H9 (cell line): ENCODE measurements at regions not wholly inside any gene's neighbourhood (a gene's known extent, or its start where the extent isn't known, plus 50 kb on each side); places are given as distances from the start of the nearest gene placed in this dataset.
"Not testable (repeated sequence)": the region's sequence is repeated elsewhere in the genome, so short reads cannot be mapped to it uniquely, and the experiment has no call there.

Source experiments
- DNase-seq: peaks from one replicate; pipeline ENCODE4 v3.0.0-alpha.2; 2017
- H2AFZ ChIP-seq: one replicate; pipeline ENCODE4 v1.6.1; 2013; ENCODE audit warnings: mild to moderate bottlenecking, low read length, control low read depth, moderate library complexity
- H2AK5ac ChIP-seq: 2 replicates; pipeline ENCODE4 v1.6.1; 2013; ENCODE audit warnings: low read length, control low read depth, mixed read lengths; ENCODE audit not compliant: insufficient read length
- H2BK120ac ChIP-seq: one replicate; pipeline ENCODE4 v1.6.1; 2013; ENCODE audit warnings: low read depth, mild to moderate bottlenecking, low read length, control low read depth, inconsistent platforms; ENCODE audit not compliant: poor library complexity, severe bottlenecking
- H2BK12ac ChIP-seq: 2 replicates; pipeline ENCODE4 v1.6.1; 2013; ENCODE audit warnings: low read length, control low read depth, mixed read lengths, low read depth; ENCODE audit not compliant: insufficient read length
- H2BK15ac ChIP-seq: 2 replicates; pipeline ENCODE4 v1.6.1; 2013; ENCODE audit warnings: low read depth, low read length, control low read depth
- H2BK20ac ChIP-seq: one replicate; pipeline ENCODE4 v1.6.1; 2013; ENCODE audit warnings: low read depth, mild to moderate bottlenecking, low read length, control low read depth, inconsistent platforms; ENCODE audit not compliant: poor library complexity, severe bottlenecking
- H2BK5ac ChIP-seq: 2 replicates; pipeline ENCODE4 v1.6.1; 2013; ENCODE audit warnings: low read length, control low read depth, mixed read lengths; ENCODE audit not compliant: insufficient read length
- H3K14ac ChIP-seq: 2 replicates; pipeline ENCODE4 v1.6.1; 2013; ENCODE audit warnings: low read length, control low read depth; ENCODE audit not compliant: insufficient read depth
- H3K18ac ChIP-seq: 2 replicates; pipeline ENCODE4 v1.6.1; 2013; ENCODE audit warnings: low read depth, mild to moderate bottlenecking, mixed read lengths, low read length, control low read depth; ENCODE audit not compliant: insufficient read length
- H3K23ac ChIP-seq: 2 replicates; pipeline ENCODE4 v1.6.1; 2013; ENCODE audit warnings: low read length, control low read depth, mixed read lengths, low read depth; ENCODE audit not compliant: insufficient read length
- H3K23me2 ChIP-seq: 2 replicates; pipeline ENCODE4 v1.6.1; 2013; ENCODE audit warnings: low read depth, mild to moderate bottlenecking, mixed read lengths, low read length, control low read depth; ENCODE audit not compliant: insufficient read length, poor library complexity, severe bottlenecking
- H3K27ac ChIP-seq: 2 replicates; pipeline ENCODE4 v1.5.1; 2013; ENCODE audit warnings: low read length, control low read depth, mixed read lengths, low read depth; ENCODE audit not compliant: insufficient read length
- H3K27me3 ChIP-seq: 2 replicates; pipeline ENCODE4 v1.6.1; 2013; ENCODE audit warnings: low read length, control low read depth, inconsistent platforms; ENCODE audit not compliant: insufficient read depth
- H3K4ac ChIP-seq: 2 replicates; pipeline ENCODE4 v1.6.1; 2013; ENCODE audit warnings: low read depth, mild to moderate bottlenecking, control low read depth, inconsistent platforms, low read length, moderate library complexity
- H3K4me1 ChIP-seq: 2 replicates; pipeline ENCODE4 v1.6.1; 2013; ENCODE audit warnings: low read length, control low read depth, inconsistent platforms; ENCODE audit not compliant: insufficient read depth
- H3K4me2 ChIP-seq: 2 replicates; pipeline ENCODE4 v1.6.1; 2013; ENCODE audit warnings: low read length, control low read depth, mixed read lengths; ENCODE audit not compliant: insufficient read length, insufficient read depth
- H3K56ac ChIP-seq: 2 replicates; pipeline ENCODE4 v1.6.1; 2013; ENCODE audit warnings: low read depth, mild to moderate bottlenecking, mixed read lengths, low read length, control low read depth; ENCODE audit not compliant: insufficient read length
- H3K79me1 ChIP-seq: 2 replicates; pipeline ENCODE4 v1.6.1; 2013; ENCODE audit warnings: low read depth, mild to moderate bottlenecking, moderate library complexity, low read length, control low read depth, inconsistent platforms; ENCODE audit not compliant: insufficient read depth, poor library complexity, severe bottlenecking
- H3K79me2 ChIP-seq: 2 replicates; pipeline ENCODE4 v1.6.1; 2013; ENCODE audit warnings: low read length, control low read depth, inconsistent platforms; ENCODE audit not compliant: insufficient read depth
- H3K9ac ChIP-seq: 2 replicates; pipeline ENCODE4 v1.6.1; 2013; ENCODE audit warnings: low read length, control low read depth, mixed read lengths; ENCODE audit not compliant: insufficient read length; ENCODE audit errors: extremely low read depth
- H3K9me3 ChIP-seq: one replicate; pipeline ENCODE4 v1.6.1; 2013; ENCODE audit warnings: low read depth, low read length, inconsistent platforms; ENCODE audit not compliant: control insufficient read depth
- H3T11ph ChIP-seq: one replicate; pipeline ENCODE4 v1.6.1; 2013; ENCODE audit warnings: mild to moderate bottlenecking, low read length, control low read depth, inconsistent platforms
- H4K20me1 ChIP-seq: one replicate; pipeline ENCODE4 v1.6.1; 2013; ENCODE audit not compliant: control insufficient read depth, insufficient read length, insufficient read depth
- H4K5ac ChIP-seq: 2 replicates; pipeline ENCODE4 v1.6.1; 2013; ENCODE audit warnings: low read depth, mild to moderate bottlenecking, mixed read lengths, low read length, control low read depth; ENCODE audit not compliant: insufficient read length
- H4K8ac ChIP-seq: replicated peaks from 2 replicates; pipeline ENCODE4 v1.6.1; 2013; ENCODE audit warnings: low read length, control low read depth, mixed read lengths, low read depth; ENCODE audit not compliant: insufficient read length
- H4K91ac ChIP-seq: 2 replicates; pipeline ENCODE4 v1.6.1; 2013; ENCODE audit warnings: low read depth, mild to moderate bottlenecking, moderate library complexity, mixed read lengths, low read length, control low read depth; ENCODE audit not compliant: insufficient read length
- H3K27ac Mint-ChIP-seq, 3 experiments: 2 replicates in 2 of 3; 3 replicates in 1 of 3; pipeline ENCODE4 v1.8.0; 2020 to 2021; ENCODE audit warnings: mixed read lengths in 3 of 3, mild to moderate bottlenecking in 1 of 3, moderate library complexity in 1 of 3
- H3K27me3 Mint-ChIP-seq: 2 replicates; pipeline ENCODE4 v1.8.0; 2021; ENCODE audit warnings: low read depth, mild to moderate bottlenecking, moderate library complexity, mixed read lengths
- H3K36me3 Mint-ChIP-seq, 3 experiments: 2 replicates in 2 of 3; 3 replicates in 1 of 3; pipeline ENCODE4 v1.8.0; 2020 to 2021; ENCODE audit warnings: low read depth in 3 of 3, mixed read lengths in 3 of 3; ENCODE audit not compliant: insufficient read depth in 1 of 3
- H3K4me1 Mint-ChIP-seq, 2 experiments: 2 replicates each; pipeline ENCODE4 v1.8.0; 2020; ENCODE audit warnings: mixed read lengths in 2 of 2
- H3K4me3 Mint-ChIP-seq, 2 experiments: 2 replicates in 1 of 2; 3 replicates in 1 of 2; pipeline ENCODE4 v1.8.0; 2020 to 2021; ENCODE audit warnings: mild to moderate bottlenecking in 2 of 2, mixed read lengths in 2 of 2, moderate library complexity in 1 of 2
- H3K9me3 Mint-ChIP-seq, 2 experiments: 2 replicates in 1 of 2; 3 replicates in 1 of 2; pipeline ENCODE4 v1.8.0; 2020; ENCODE audit warnings: mild to moderate bottlenecking in 2 of 2, mixed read lengths in 2 of 2, moderate library complexity in 1 of 2
- WGBS: extraction: QIAGEN DNeasy Blood & Tissue Kit; methylation state at CpG from one replicate; pipeline ENCODE4 v1.1.7; 2013; ENCODE audit warnings: missing lambda C conversion rate, low lambda C conversion rate, mixed read lengths; ENCODE audit not compliant: insufficient read length; ENCODE audit errors: extremely low coverage; 5-methylcytosine and 5-hydroxymethylcytosine counted together

DNA sequence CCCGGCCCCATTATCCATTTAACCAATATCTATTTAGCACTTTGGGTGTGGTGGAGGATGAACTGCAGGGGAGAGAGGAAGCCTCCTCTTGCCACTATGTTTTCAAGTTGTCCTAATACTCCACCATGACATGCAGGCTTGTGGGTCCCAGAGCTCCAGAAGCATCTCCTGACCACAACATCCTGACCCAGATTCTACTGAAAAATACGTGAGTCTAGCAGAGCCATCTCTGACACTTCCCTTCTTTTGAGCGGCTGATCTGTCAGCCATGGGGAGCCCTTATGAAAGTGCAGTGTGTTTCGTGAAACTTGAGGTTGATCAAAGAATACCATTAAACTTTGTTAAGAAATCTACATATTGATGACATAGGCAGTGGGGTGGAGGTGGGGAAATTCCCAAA is 126.6 kb downstream of the UNC93B1 start:
- not testable (repeated sequence) for H4K91ac ChIP-seq, H3K4me1 Mint-ChIP-seq, H3K23me2 ChIP-seq, H2AFZ ChIP-seq, H3K9me3 ChIP-seq, H3K56ac ChIP-seq, H3K27ac ChIP-seq, H4K5ac ChIP-seq, H3K9me3 Mint-ChIP-seq, H3K4me3 Mint-ChIP-seq, H2BK120ac ChIP-seq, H3K9ac ChIP-seq, H4K20me1 ChIP-seq, H3K27me3 ChIP-seq, H3K14ac ChIP-seq, H3K4me2 ChIP-seq, H3K4me1 ChIP-seq, H3K79me2 ChIP-seq, H3K27ac Mint-ChIP-seq, H3T11ph ChIP-seq, H3K27me3 Mint-ChIP-seq, H2BK12ac ChIP-seq, H3K79me1 ChIP-seq, H3K23ac ChIP-seq, DNase-seq, H3K36me3 Mint-ChIP-seq, H3K4ac ChIP-seq, H2BK20ac ChIP-seq, H2BK15ac ChIP-seq, H2BK5ac ChIP-seq, H3K18ac ChIP-seq, H2AK5ac ChIP-seq, H4K8ac ChIP-seq
- WGBS = no CpG with 5 or more reads among the region's 4 CpGs

DNA sequence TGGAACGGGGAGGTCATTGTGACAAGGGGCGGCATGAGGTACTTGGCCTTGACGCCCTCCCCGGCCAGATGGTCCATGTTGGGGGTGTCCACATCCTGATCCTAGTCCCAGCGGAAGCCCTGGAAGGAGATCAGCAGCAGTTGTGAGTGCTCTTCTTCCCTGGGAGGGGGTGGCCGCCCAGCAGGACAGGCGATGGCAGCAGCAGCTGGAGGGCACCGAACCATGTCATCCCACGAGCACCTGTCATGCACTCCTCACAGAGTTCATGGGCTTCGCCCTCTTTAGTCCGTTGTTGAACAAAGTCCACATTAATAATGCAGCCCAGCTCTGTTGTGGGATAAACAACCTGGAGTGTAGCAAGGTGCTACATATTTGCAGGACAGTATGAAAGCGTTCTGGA is 130.7 kb downstream of the UNC93B1 start:
- Mint-ChIP-seq H3K27me3 (peaks cover 11% of the 10 kb centered on the region), H3K36me3 (peaks cover 17 to 33% (median 20%) of the 10 kb centered on the region in 3 experiments), H3K4me1 (peaks cover 22 to 23% of the 10 kb centered on the region in 2 experiments), H3K9me3 (peaks cover 28 to 32% of the 10 kb centered on the region in 2 experiments)
- H3K27ac ChIP-seq, H4K8ac ChIP-seq, H3K56ac ChIP-seq, H3K79me1 ChIP-seq, H3K27ac Mint-ChIP-seq, H4K91ac ChIP-seq, H3K23me2 ChIP-seq, H2BK12ac ChIP-seq, H4K5ac ChIP-seq, H4K20me1 ChIP-seq, H3K14ac ChIP-seq, H3K4me2 ChIP-seq, H3K23ac ChIP-seq, H3K18ac ChIP-seq, H2AK5ac ChIP-seq, H3K9ac ChIP-seq, H3T11ph ChIP-seq, H2BK5ac ChIP-seq, H2BK15ac ChIP-seq, H2BK120ac ChIP-seq, H3K9me3 ChIP-seq, H3K27me3 ChIP-seq, H3K79me2 ChIP-seq, H3K4me1 ChIP-seq, H3K4ac ChIP-seq, DNase-seq, H2AFZ ChIP-seq, H2BK20ac ChIP-seq, H3K4me3 Mint-ChIP-seq: not testable (repeated sequence)
- WGBS = no CpG with 5 or more reads among the region's 12 CpGs
